ENCODE measurements at regions not wholly inside any gene's neighbourhood (a gene's known extent, or its start where the extent isn't known, plus 50 kb on each side); places are given as distances from the start of the nearest gene placed in this dataset.
"Not testable (repeated sequence)": the region's sequence is repeated elsewhere in the genome, so short reads cannot be mapped to it uniquely, and the experiment has no call there.

DNA sequence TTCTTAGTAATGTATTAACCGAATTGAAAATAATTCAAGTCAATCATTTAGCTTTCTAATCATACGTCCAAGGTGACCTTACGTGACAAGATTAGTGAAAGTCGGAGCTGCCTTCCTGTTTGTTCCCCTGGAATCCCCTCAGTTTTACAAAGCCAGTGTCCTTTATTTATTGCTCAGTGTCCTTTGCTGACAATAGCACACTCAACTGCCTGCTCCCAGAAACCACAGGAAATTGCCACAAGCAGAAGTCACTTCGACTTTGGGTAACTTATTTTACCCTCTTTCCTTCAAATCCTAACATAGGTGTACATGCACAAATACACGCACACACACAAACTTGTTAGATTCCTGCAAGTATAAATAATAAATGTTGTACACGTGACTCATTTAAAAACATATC is 1167.7 kb upstream of the ADGRB3 start:
- DNase-seq: no peak

DNA sequence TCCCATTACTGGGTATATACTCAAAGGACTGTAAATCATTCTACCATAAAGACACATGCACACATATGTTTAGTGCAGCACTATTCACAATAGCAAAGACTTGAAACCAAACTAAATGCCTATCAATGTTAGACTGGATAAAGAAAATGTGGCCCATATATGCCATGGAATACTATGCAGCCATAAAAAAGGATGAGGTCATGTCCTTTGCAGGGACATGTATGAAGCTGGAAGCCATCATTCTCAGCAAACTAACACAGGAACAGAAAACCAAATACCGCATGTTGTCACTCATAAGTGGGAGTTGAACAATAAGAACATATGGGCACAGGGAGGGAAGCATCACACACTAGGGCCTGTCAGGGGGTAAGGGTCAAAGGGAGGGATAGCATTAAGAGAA is 1172.4 kb upstream of the ADGRB3 start:
- DNase-seq: not testable (repeated sequence)

DNA sequence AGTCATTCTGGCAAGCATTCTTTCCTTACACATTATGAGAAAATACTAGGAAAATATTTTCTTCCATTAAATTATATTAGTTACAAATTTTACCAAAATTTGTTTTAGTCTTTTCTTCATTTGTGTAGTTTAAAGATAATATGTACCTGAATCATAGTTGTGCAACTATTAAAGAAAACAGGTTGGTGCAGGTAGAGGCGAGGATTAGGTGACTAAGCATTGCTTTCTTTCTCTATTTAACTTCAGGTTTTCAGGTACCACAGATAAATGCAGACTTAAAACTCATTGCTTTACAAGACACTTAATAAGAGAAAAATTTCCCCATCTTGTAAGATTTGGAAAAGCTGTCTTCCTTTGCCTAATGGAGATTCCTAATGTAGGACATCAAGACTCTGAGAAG is 1175.5 kb upstream of the ADGRB3 start:
- no peak for DNase-seq

DNA sequence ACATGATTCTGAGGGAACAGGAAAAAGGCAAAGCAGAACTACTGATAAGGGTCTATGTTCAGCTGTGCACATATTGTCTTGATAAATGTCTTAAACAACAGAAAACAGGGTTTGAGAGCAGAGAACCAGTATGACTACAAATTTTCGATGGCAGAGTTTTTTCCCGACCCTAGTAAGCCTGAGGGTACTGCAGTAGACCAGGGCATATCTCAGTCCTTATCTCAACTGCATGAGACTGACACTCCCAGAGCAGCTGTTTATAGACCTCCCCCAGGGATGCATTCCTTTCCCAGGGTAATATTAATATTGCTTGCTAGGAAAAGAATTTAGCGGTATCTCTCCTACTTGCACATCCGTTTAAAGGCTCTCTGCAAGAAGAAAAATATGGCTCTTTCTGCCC is 1176.8 kb upstream of the ADGRB3 start:
- DNase-seq: no peak

DNA sequence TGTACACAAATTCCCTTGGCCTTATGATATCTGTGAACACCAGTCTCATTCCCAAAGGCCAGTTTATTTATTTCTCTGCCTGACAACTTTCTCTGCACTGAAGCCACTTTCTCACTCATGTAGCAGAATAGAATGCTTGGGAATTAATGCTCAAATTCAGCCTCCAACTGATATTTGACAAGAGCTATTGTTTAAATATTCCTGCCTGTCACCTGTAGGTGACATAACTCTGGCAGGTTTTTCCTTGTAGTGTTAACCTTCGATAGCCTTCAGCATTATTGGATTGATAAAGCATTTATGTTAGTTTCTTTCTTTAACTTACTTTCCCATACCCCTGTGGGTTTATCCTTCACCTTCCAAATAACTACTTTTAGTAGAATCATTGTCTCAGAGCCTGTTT is 1183.2 kb upstream of the ADGRB3 start:
- no peak for DNase-seq

DNA sequence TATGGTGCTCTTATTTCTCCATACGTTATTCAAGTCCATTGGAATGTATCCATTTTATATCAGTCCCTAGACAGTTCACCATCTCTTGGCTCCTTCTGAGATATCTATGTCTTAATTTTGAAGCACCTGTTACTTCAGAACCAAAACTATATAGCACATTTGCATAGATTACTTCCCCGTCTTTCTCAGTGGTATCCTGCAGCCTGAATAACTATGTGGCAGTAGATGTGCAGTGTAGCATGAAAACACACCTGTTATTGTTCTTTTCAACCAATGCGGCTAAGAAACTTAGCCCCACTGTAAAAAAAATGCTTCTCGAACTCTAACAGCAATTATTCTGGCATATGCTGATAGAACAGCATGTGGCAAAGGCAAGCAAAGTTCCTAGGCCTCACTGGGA is 1184.4 kb upstream of the ADGRB3 start:
- no peak for DNase-seq

DNA sequence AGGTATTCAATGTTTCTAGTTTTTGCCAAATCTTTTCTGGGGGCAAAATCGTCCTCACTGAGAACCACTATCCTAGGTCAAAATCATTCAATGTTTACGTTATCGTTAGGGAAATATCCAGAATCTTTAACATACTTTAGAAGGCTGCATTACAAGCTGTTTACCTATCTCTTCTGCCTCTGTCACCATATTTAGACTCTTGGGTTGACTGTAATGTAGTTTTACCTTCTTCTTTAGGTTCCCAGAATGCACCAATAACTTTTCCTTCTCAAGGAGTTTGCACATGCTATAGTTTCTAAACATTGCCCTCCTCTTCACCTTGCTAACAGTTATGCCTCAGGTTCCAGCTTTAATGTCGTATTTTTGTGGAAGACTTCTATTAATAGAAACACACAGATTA is 1185.5 kb upstream of the ADGRB3 start:
- DNase-seq: no peak

DNA sequence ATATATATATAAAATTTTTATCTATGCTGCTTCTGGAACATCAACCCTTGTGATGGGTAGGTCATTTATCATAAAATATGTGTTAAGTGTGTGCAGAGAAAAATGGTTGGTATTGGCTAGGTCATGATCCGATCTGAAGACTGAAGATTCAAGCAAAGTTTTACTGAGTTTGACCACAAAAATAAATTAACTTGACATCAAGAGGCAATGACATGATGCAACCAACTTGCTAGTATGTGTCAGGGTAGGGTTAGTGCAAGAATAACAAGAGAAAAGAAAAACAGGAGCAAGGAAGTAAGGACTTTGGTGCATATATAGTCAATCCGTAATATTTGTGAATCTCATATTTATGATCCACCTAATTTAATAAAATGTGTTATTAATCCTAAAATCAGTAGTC is 1202.0 kb upstream of the ADGRB3 start:
- DNase-seq: no peak

DNA sequence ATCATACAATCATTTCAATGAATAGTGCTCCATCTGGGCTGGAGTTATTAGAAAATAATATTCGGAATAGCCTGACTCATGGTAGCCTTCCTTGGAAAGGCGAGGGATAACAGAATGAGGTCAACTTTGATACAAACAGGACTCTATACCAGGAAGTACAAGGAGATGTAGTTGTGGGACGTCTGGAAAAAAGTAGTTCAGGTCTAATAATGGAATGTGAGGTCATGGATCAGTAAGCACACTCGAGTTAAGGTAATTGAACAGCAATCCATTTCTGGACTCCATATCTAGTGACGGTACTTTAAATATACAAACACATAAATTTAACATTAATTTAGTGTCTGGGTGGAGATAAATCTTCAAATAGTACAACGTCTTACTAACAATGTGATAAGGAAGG is 1204.0 kb upstream of the ADGRB3 start:
- no peak for DNase-seq

DNA sequence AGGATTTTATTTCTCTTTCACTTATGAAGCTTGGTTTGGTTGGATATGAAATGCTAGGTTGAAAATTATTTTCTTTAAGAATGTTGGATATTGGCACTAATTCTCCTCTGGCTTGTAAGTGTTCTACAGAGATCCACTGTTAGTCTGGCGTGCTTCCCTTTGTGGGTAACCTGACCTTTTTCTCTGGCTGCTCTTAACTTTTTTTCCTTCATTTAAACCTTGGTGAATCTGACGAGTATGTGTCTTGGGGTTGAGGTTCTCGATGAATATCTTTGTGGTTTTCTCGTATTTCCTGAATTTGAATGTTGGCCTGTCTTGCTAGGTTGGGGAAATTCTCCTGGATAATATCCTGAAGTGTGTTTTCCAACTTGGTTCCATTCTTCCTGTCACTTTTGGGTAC is 1208.4 kb upstream of the ADGRB3 start:
- not testable (repeated sequence) for DNase-seq

DNA sequence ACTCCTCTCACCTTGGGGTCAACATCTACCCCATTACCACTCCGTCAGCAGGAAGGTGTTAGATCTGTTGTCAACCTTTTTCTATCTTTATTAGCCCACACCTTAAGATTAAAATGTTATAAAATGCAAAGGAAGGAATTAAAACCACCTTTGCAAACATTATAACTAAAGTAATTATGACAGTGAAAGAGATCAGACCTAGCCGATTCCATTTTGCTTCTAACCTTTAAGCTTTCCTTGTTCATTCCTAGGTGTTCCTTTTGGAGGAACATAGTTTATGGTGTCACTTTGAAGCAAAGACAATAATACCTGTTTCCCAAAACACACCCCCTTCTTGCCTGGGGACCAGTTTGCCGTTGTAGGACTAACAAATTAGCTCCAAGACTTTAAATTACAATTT is 1223.0 kb upstream of the ADGRB3 start:
- no peak for DNase-seq

DNA sequence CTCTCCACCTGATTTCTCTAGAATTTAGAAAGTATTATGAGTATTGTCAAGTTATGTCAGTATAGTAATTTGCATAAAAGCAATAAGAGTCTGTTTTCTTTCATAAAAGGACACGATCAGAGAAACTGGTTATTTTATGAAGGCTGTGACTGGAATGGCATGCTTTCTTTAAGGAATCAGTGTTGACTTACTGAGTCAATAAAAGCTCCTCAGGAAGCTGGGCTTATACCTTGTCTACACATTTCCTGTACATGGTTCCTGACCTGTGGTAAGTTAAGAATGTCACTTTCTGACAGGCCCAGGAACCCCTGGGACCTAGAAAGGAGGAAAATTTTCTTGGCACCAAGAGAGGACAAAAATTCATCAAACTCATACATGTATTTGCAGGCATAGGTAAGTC is 1224.0 kb upstream of the ADGRB3 start:
- no peak for DNase-seq

DNA sequence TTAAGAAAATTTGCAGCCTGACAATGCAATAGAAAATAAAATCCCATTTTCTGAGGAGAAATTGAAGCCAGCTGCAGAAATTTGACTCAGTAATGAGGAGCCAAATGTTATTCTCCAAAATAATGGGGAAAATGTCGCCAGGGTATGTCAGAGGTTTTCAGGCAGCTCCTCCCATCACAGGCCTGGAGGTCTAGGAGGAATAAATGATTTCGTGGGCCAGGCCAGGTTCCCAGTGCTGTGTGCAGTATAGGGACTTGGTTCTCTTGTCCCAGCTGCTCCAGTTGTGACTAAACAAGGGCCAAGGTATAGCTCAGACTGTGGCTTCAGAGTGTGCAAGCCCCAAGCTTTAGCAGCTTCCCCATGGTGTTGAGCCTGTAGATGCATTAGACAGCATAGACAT is 1240.8 kb upstream of the ADGRB3 start:
- no peak for DNase-seq

DNA sequence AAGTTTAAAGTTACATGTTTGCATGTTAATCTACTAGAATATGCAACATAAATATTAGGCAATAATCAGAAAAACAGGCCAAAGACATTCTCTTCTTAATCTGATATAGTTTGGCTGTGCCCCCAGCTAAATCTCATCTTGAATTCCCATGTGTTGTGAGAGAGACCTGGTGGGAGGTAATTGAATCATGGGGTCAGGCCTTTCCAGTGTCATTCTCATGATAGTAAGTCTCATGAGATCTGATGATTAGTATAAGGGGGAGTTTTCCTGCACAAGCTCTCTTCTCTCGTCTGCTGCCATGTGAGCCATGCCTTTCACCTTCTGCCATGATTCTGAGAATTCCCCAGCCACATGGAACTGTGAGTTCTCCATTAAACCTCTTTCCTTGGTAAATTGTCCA is 1241.7 kb upstream of the ADGRB3 start:
- no peak for DNase-seq

DNA sequence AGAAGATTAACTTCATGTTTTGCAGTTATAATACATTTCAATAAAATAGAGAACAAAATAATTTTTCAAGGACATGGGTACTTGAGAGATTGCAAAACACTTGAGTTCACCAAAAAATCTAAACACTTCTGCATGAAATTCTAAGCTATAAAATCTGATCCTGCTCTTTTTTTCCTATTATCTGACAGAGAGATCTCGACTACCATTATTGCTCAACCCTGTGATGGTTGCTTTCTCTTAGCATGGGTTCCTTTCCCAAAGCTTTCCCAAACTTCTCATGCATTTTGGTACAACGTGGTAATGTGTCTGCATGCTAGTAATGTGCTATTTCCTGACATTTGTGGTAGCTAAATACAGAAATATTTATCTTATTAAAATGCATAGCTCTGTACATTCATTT is 1243.1 kb upstream of the ADGRB3 start:
- DNase-seq: no peak

DNA sequence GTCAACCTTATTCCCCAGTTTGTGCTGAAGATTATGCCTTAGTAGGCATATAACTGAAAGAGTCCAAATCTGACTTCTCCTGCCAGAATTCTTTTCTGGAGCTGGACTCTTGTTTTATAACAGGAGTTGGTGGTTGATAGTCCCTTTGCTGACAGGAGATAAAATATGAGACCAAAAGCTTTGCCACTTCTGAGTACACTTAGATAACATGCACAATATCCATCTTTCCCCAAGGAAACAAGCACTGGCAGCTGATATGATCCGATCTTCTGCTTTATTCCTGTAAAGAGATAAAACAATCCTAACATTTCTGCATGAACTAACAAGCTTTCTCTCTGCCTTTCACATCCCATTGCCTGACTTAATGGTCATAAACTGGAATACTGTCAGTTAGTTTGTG is 1265.4 kb upstream of the ADGRB3 start:
- DNase-seq: no peak

DNA sequence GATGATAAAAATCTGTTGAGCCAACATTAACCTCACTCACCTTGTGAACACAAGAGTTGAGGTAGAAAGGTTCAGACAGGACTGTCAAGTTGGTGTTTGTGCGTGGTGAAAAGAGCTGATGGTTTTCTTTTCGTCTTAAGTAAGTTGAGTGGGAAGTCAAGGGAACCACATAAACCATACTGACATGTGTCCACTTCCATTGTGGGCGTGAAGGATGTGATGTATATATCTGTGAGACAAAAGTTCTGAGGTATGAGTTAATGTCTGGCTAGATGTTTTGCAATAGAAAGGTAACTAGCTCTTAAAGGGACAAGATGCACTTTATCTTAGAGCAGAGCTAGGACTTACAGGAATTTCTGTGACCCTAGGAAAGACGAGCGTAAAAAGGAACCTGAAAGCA is 1272.1 kb upstream of the ADGRB3 start:
- DNase-seq: no peak

DNA sequence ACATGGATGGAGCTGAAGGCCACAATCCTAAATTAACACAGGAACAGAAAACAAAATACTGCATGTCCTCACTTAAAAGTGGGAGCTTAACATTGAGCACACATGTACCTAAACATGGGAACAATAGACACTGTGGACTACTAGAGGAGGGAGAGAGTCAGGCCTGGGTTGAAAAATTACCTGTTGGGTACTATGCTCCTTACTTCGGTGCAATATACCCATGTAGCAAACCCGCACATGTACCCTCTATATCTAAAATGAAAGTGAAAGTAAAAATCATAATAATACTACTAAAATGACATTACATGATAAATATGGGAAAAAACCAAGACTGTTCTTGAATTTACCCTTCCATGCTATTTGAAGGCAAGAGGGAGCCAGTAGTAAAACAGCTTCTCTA is 1273.8 kb upstream of the ADGRB3 start:
- no peak for DNase-seq

DNA sequence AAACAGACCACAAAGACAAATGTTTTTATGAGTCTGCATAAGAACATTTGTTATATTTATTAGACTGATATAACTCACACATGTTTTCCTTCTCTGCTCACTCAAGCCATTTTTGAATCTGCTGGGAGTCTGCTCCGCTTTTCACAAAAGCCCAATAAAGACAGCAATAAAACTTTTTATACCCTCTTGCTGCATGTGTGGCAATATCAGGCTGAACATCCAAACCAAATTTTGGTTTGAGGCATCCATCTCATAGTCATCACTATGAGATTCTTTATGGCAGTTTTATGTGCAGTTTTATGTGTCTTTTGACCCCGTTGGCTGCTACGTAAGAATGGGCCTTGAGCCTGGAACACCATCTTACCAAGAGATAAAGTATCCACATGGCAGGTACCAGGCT is 1276.8 kb upstream of the ADGRB3 start:
- no peak for DNase-seq

DNA sequence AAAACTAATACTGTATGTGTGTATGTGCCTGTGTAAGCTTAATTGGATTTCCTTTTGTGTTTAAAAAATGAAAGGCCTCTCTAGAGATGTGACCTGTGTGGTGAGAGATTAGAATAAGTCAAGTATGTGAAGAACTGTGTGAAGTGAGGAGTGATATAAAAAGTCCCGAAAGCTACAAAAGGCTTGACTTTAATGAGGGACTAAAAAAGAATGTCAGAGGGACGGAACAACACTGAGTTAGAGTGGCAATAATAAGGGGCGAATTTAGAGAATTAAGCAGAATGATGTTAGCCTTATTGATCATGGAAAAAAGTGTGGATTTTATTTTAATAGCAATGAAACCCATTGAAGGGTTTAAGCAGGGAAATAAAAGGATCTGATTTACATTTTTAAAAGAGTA is 1281.2 kb upstream of the ADGRB3 start:
- DNase-seq: no peak

DNA sequence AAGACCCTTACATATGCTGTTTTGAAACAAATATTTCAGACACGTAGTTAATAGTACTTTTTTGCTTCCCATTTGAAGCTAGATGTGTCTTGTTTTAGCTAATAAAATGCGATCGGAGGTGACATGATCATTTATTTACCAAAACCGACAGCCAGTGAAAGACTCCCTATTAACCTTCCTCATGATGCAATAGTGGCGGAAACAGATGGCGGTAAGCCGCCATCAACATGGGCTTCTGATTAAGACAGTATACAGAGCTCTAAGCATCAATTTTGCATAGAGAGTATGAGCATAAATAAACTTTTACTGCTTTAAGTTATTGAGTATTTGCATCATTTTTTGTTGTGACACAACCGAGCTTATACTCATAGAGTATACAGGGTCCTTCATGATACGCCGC is 1282.4 kb upstream of the ADGRB3 start:
- no peak for DNase-seq

DNA sequence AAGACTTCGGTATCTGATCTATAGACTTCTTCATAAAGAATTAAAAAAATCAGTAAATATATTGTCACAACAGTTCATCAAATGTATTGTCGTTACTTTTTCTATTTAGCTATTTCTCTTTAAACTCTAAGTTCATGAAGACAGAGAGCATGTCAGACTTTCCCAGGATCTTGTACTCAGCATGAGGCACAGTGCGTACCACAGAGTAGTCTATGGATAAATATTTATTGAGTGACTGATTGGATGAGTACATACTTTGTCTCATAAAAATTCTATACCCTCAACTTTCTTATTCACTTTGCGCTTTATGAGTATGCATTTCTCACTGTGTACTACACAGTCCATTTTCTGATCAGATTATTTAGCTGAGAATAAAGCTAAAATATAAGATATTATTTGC is 1284.4 kb upstream of the ADGRB3 start:
- DNase-seq: no peak

DNA sequence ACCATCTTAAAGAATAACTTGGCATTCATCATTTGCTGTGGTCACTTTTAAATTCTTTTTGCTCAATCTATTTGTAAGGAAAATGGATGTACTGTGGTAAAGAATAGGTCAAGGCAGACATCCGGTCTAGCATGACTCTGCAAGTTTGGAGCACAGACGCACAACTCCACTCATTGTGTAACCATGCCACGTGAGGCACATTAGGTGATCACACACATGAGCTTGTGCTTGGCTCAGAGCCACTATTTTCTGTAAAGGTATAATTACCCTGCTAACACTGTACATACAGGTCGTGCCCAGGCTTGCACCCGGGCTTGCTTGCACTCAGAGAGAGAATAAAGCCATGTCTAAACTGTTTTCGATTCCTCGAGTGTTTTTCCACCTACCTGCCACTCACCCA is 1289.1 kb upstream of the ADGRB3 start:
- no peak for DNase-seq

DNA sequence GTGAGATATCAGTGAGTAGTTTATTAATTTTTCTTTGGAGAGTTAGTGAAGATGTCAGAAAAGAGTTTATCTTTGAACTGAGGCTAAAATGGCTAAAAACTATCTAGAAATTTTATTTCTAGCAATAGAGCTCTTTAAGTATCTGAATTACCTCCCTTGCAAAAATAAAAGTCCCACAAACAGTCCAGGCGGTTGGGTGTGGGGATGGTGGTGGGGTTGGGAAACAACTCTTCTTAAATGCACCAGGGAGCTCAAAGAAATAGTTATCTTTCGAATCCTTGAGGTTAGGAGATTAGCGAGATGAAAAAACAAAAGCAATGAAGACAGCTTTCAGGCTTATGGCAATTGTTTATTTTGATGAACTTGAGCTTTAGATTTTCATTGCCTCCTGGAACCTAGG is 1299.1 kb upstream of the ADGRB3 start:
- DNase-seq: no peak

DNA sequence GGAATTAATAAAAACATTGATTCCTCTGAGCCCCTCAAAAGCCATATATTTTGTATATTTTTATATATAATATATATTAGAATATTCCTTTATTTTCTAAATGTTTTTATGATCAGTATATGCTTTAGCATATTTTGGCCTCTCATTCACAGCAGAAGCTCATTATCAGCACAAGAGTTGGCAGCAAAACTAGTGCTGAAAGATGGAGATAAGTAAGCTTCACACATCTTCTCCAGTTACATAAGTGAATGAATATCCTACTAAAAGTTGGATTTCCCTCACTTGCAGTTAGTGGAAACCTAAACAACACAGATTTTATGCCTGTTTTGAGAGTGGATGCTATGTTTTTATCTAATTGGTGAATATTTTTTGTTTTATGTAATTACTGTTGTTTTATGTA is 1303.8 kb upstream of the ADGRB3 start:
- DNase-seq: no peak

DNA sequence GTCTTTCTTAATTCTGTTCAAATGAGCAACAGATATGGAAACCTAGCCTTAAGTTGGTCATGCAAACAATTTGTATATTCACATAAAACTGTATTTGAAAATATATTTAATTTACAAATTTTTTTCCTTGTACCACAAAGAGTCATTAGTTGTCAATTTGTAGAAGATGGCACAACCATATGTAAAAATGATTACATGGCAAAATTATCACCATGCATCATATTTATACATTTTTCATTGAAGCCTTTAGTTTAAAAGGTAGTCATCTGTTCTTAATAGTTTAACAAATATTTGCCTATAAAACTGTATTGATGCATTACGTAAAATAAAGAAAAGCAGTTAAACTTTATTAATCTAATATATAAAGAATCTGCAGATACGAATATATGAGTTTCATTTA is 1306.8 kb upstream of the ADGRB3 start:
- DNase-seq: no peak
